Endothelial cell of umbilical vein (primary cell): ENCODE measurements at regions not wholly inside any gene's neighbourhood (a gene's known extent, or its start where the extent isn't known, plus 50 kb on each side); places are given as distances from the start of the nearest gene placed in this dataset.

Experiments
- CTCF ChIP-seq, 2 donors: IDR thresholded peaks; 1 replicate in 1 of 2; 2 replicates in 1 of 2; pipeline ENCODE4 v1.5.1; 2011; ENCODE audit warnings: low read length in 2 of 2, mild to moderate bottlenecking in 2 of 2, moderate library complexity in 2 of 2, control low read depth in 1 of 2, inconsistent platforms in 1 of 2, low read depth in 1 of 2; ENCODE audit not compliant: insufficient read depth in 1 of 2; ENCODE audit errors: extremely low read depth in 1 of 2
- EZH2 ChIP-seq: IDR thresholded peaks from 2 replicates; pipeline ENCODE4 v1.6.1; 2012; ENCODE audit warnings: borderline replicate concordance, low read depth, mild to moderate bottlenecking, moderate library complexity, low read length, inconsistent platforms; ENCODE audit not compliant: severe bottlenecking
- JUN ChIP-seq: IDR thresholded peaks from 2 replicates; pipeline ENCODE4 v1.6.1; 2011; ENCODE audit warnings: borderline replicate concordance, low read depth; ENCODE audit not compliant: insufficient read length, insufficient read depth
- MAX ChIP-seq: IDR thresholded peaks from 2 replicates; pipeline ENCODE4 v1.6.1; 2011; ENCODE audit not compliant: insufficient read depth, insufficient read length
- POLR2A ChIP-seq: IDR thresholded peaks from 2 replicates; pipeline ENCODE4 v1.6.1; 2012; ENCODE audit warnings: low read depth, mild to moderate bottlenecking, control low read depth, low read length
- POLR2AphosphoS5 ChIP-seq: IDR thresholded peaks from 2 replicates; pipeline ENCODE4 v1.6.1; 2012; ENCODE audit warnings: low read depth, mild to moderate bottlenecking, control low read depth, low read length, moderate library complexity; ENCODE audit not compliant: insufficient read depth

GRCh38 chr12:13307143-13307816, 110.8 kb downstream of the EMP1 start:
- TF ChIP-seq EZH2 (no peak), CTCF (IDR thresholded peaks at IDR 0.05; ENCODE audit: extremely low read depth in 1 of 2, insufficient read depth in 1 of 2, low read depth in 1 of 2, low read length in 2 of 2) (no peak), POLR2A (no peak), JUN (no peak), POLR2AphosphoS5 (no peak), MAX (no peak)
